WTC11 (cell line): ENCODE measurements at regions not wholly inside any gene's neighbourhood (a gene's known extent, or its start where the extent isn't known, plus 50 kb on each side); places are given as distances from the start of the nearest gene placed in this dataset.
A peak's percentile ranks its signal among the peaks of the same experiment; 100 is the strongest.

Source experiments
- ATAC-seq: fragments of 200-7000 bp; cut with Tn5 transposase; 2 replicates; pipeline ENCODE4 v1.10.0; 2021; ENCODE audit warnings: mild to moderate bottlenecking, moderate library complexity
- CTCF ChIA-PET: fragments of 300-600 bp; sonication (Branson Sonifier 250); formaldehyde crosslinking; loops from one replicate; lab custom pipeline; 2021; ENCODE audit warnings: antibody characterized with exemption; lab: Charles Lee
- POLR2A ChIA-PET: fragments of 350-600 bp; sonication (Branson Sonifier 250); formaldehyde crosslinking; loops from one replicate; lab custom pipeline; 2021; ENCODE audit warnings: antibody characterized with exemption; lab: Charles Lee
- DNase-seq: peaks from one replicate; pipeline ENCODE4 v3.0.0; 2021; ENCODE audit warnings: low spot score
- H3K27ac Mint-ChIP-seq: 2 replicates; pipeline ENCODE4 v1.8.0; 2021; ENCODE audit warnings: mixed read lengths
- H3K27me3 Mint-ChIP-seq: 2 replicates; pipeline ENCODE4 v1.8.0; 2021; ENCODE audit warnings: low read depth, mild to moderate bottlenecking, moderate library complexity, mixed read lengths
- H3K36me3 Mint-ChIP-seq: 2 replicates; pipeline ENCODE4 v1.8.0; 2021; ENCODE audit warnings: mixed read lengths
- H3K4me1 Mint-ChIP-seq: 2 replicates; pipeline ENCODE4 v1.8.0; 2022; ENCODE audit warnings: mixed read lengths
- H3K4me3 Mint-ChIP-seq: 2 replicates; pipeline ENCODE4 v1.8.0; 2021; ENCODE audit warnings: mild to moderate bottlenecking, moderate library complexity, mixed read lengths
- H3K9me3 Mint-ChIP-seq: 2 replicates; pipeline ENCODE4 v1.8.0; 2021; ENCODE audit warnings: mixed read lengths
- ARID4B ChIP-seq: sonication (generic); formaldehyde crosslinking; IDR thresholded peaks from 2 replicates; pipeline ENCODE4 v1.8.0; 2023; ENCODE audit warnings: missing genetic modification reagents, mild to moderate bottlenecking, borderline replicate concordance
- ATF2 ChIP-seq: sonication (generic); formaldehyde crosslinking; IDR thresholded peaks from 2 replicates; pipeline ENCODE4 v1.8.1; 2022; ENCODE audit warnings: low read depth, missing genetic modification reagents, borderline replicate concordance
- CDX4 ChIP-seq: fragments of 250-450 bp; sonication (Bioruptor Pico); IDR thresholded peaks from 2 replicates; pipeline ENCODE4 v1.9.0; 2021; ENCODE audit warnings: moderate library complexity, mild to moderate bottlenecking, inconsistent platforms, borderline replicate concordance
- FOXP4 ChIP-seq: sonication (generic); formaldehyde crosslinking; IDR thresholded peaks from 2 replicates; pipeline ENCODE4 v1.8.0; 2022; ENCODE audit warnings: mild to moderate bottlenecking, missing genetic modification reagents
- JUN ChIP-seq: sonication (generic); formaldehyde crosslinking; IDR thresholded peaks from 2 replicates; pipeline ENCODE4 v1.8.0; 2023; ENCODE audit warnings: mild to moderate bottlenecking, missing genetic modification reagents
- NFE2L1 ChIP-seq: sonication (generic); formaldehyde crosslinking; IDR thresholded peaks from 2 replicates; pipeline ENCODE4 v1.8.1; 2023; ENCODE audit warnings: missing genetic modification reagents
- ZNF121 ChIP-seq: sonication (generic); formaldehyde crosslinking; IDR thresholded peaks from 2 replicates; pipeline ENCODE4 v1.8.0; 2023; ENCODE audit warnings: missing genetic modification reagents
- TF ChIP-seq, protein P1 (sequence below): sonication (generic); formaldehyde crosslinking; IDR thresholded peaks from 2 replicates; pipeline ENCODE4 v1.8.1; 2023; ENCODE audit warnings: mild to moderate bottlenecking, moderate library complexity, missing genetic modification reagents
- TF ChIP-seq, protein P2 (sequence below): sonication (generic); formaldehyde crosslinking; conservative IDR thresholded peaks from 2 replicates; pipeline ENCODE4 v1.8.1; 2022; ENCODE audit warnings: mild to moderate bottlenecking, missing genetic modification reagents
- TF ChIP-seq, protein P3 (sequence below): sonication (generic); formaldehyde crosslinking; IDR thresholded peaks from 2 replicates; pipeline ENCODE4 v1.8.1; 2022; ENCODE audit warnings: low read depth, mild to moderate bottlenecking, moderate library complexity, missing genetic modification reagents, borderline replicate concordance
- TF ChIP-seq, protein P4 (sequence below): sonication (generic); formaldehyde crosslinking; IDR thresholded peaks from 2 replicates; pipeline ENCODE4 v1.8.0; 2023; ENCODE audit warnings: mild to moderate bottlenecking, missing genetic modification reagents

DNA sequence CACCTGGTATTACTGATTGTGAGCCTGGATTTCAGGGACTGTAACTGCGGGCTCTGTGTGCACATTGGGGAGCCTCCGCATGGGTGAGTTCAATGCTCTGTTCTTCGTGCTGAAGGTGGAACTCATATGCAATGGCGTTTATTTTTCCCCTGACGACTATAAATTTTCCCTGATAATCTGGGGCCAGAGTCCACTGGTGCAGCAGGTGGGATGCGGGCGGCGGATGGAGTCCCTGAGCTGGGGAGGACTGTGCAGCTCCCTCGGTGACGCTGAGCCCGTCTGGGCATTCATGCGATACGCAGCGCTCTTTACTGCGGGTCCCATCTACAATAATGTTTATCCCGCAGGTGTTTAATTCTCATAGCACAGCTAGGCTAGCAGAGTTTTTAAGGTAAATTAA lies 181.6 kb upstream of the ALKAL2 start (continued):
- TF ChIP-seq, protein P1, sequence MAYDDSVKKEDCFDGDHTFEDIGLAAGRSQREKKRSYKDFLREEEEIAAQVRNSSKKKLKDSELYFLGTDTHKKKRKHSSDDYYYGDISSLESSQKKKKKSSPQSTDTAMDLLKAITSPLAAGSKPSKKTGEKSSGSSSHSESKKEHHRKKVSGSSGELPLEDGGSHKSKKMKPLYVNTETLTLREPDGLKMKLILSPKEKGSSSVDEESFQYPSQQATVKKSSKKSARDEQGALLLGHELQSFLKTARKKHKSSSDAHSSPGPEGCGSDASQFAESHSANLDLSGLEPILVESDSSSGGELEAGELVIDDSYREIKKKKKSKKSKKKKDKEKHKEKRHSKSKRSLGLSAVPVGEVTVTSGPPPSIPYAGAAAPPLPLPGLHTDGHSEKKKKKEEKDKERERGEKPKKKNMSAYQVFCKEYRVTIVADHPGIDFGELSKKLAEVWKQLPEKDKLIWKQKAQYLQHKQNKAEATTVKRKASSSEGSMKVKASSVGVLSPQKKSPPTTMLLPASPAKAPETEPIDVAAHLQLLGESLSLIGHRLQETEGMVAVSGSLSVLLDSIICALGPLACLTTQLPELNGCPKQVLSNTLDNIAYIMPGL: no peak
- TF ChIP-seq CDX4 (CRISPR knock-in tag) (no peak), ATF2 (CRISPR knock-in tag) (no peak)

GRCh38 chr2:468648-469336 lies 180.9 kb upstream of the ALKAL2 start:
- Mint-ChIP-seq H3K4me1 (peaks cover 10% of the 10 kb centered on the region), H3K27ac (no peak overlapping the region), H3K27me3 (peaks cover 47% of the 10 kb centered on the region), H3K9me3 (peaks cover 13% of the 10 kb centered on the region), H3K36me3 (peaks cover 4% of the 10 kb centered on the region), H3K4me3 (peak overlapping the region; percentile 86)
- TF ChIP-seq ARID4B: no peak
- TF ChIP-seq, protein P2, sequence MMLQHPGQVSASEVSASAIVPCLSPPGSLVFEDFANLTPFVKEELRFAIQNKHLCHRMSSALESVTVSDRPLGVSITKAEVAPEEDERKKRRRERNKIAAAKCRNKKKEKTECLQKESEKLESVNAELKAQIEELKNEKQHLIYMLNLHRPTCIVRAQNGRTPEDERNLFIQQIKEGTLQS (CRISPR knock-in tag): no peak
- TF ChIP-seq JUN (CRISPR knock-in tag): no peak
- no peak for TF ChIP-seq FOXP4
- ChIA-PET CTCF (interaction anchor here (0.8 to 1.2 kb wide), 4 partner anchors 10 to 208 kb away, joined by 3 read pairs; no protein-coding TSS in a partner anchor), POLR2A (interaction anchor here (0.6 to 1.6 kb wide), 3 partner anchors 10 to 182 kb away, joined by 3 to 6 read pairs (median 5); no protein-coding TSS in a partner anchor)
- peak; percentile 34; the same call in 1 of the 2 replicates for ATAC-seq
- peak; percentile 39 for DNase-seq

GRCh38 chr2:467892-468647 lies 180.2 kb upstream of the ALKAL2 start:
- CTCF ChIA-PET: interaction anchor here (0.6 to 1.2 kb wide), 7 partner anchors 10 to 228 kb away, joined by 3 to 4 read pairs (median 3); no protein-coding TSS in a partner anchor
- POLR2A ChIA-PET: interaction anchor here (0.6 to 1.6 kb wide), 3 partner anchors 11 to 181 kb away, joined by 3 to 6 read pairs (median 5); no protein-coding TSS in a partner anchor
- ATAC-seq (peak; percentile 77), DNase-seq (peak; percentile 52)
- peaks cover 6% of the 10 kb centered on the region for H3K9me3 Mint-ChIP-seq
- peak overlapping the region; percentile 86 for H3K4me3 Mint-ChIP-seq
- peaks cover 10% of the 10 kb centered on the region for H3K4me1 Mint-ChIP-seq
- peaks cover 43% of the 10 kb centered on the region for H3K27me3 Mint-ChIP-seq
- H3K36me3 Mint-ChIP-seq: no peaks in the 10 kb centered on the region; the same call in 1 of the 2 replicates
- H3K27ac Mint-ChIP-seq: no peak overlapping the region
- TF ChIP-seq, protein P1: peak; percentile 75
- TF ChIP-seq ZNF121 (CRISPR knock-in tag) (0 out of 2 replicates have a peak, but pooled peaks have one; percentile 26), NFE2L1 (0 out of 2 replicates have a peak, but pooled peaks have one; percentile 31)
- TF ChIP-seq, protein P3, sequence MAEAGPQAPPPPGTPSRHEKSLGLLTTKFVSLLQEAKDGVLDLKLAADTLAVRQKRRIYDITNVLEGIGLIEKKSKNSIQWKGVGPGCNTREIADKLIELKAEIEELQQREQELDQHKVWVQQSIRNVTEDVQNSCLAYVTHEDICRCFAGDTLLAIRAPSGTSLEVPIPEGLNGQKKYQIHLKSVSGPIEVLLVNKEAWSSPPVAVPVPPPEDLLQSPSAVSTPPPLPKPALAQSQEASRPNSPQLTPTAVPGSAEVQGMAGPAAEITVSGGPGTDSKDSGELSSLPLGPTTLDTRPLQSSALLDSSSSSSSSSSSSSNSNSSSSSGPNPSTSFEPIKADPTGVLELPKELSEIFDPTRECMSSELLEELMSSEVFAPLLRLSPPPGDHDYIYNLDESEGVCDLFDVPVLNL (CRISPR knock-in tag): peak; percentile 67; the same call in 1 of the 2 replicates
- TF ChIP-seq, protein P4, sequence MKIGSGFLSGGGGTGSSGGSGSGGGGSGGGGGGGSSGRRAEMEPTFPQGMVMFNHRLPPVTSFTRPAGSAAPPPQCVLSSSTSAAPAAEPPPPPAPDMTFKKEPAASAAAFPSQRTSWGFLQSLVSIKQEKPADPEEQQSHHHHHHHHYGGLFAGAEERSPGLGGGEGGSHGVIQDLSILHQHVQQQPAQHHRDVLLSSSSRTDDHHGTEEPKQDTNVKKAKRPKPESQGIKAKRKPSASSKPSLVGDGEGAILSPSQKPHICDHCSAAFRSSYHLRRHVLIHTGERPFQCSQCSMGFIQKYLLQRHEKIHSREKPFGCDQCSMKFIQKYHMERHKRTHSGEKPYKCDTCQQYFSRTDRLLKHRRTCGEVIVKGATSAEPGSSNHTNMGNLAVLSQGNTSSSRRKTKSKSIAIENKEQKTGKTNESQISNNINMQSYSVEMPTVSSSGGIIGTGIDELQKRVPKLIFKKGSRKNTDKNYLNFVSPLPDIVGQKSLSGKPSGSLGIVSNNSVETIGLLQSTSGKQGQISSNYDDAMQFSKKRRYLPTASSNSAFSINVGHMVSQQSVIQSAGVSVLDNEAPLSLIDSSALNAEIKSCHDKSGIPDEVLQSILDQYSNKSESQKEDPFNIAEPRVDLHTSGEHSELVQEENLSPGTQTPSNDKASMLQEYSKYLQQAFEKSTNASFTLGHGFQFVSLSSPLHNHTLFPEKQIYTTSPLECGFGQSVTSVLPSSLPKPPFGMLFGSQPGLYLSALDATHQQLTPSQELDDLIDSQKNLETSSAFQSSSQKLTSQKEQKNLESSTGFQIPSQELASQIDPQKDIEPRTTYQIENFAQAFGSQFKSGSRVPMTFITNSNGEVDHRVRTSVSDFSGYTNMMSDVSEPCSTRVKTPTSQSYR: no peak
